PC-3 (cell line): ENCODE measurements at regions not wholly inside any gene's neighbourhood (a gene's known extent, or its start where the extent isn't known, plus 50 kb on each side); places are given as distances from the start of the nearest gene placed in this dataset.

Source experiments
- ATAC-seq: fragments of 200-7000 bp; cut with Tn5 transposase; 2 replicates; pipeline ENCODE4 v1.9.1; 2020; ENCODE audit warnings: mild to moderate bottlenecking, moderate library complexity
- BruUV-seq: library from RNA; stranded (reverse); fragments of 400-500 nt; replicated peaks from 2 replicates; lab custom pipeline; 2021; lab: Mats Ljungman, UMichigan
- CTCF ChIA-PET: fragments of 300-600 bp; sonication (Branson Sonifier 250); formaldehyde crosslinking; loops from one replicate; lab custom pipeline; 2022; ENCODE audit warnings: antibody characterized with exemption; lab: Charles Lee
- POLR2A ChIA-PET: fragments of 300-600 bp; sonication (Branson Sonifier 250); formaldehyde crosslinking; loops from one replicate; lab custom pipeline; 2022; ENCODE audit warnings: antibody characterized with exemption; ENCODE audit not compliant: unreplicated experiment; lab: Charles Lee
- DNase-seq: peaks from one replicate; pipeline ENCODE4 v3.0.0-alpha.2; 2015
- H2AFZ ChIP-seq: fragments of 300-600 bp; sonication (generic); 2 replicates; pipeline ENCODE4 v1.6.0; 2016; ENCODE audit warnings: antibody characterized with exemption, low read length
- H3F3A ChIP-seq: fragments of 300-600 bp; sonication (generic); one replicate; pipeline ENCODE4 v1.6.0; 2017; ENCODE audit warnings: antibody characterized with exemption, low read length, control low read depth, mild to moderate bottlenecking; ENCODE audit not compliant: unreplicated experiment
- H3K27ac ChIP-seq: fragments of 300-600 bp; sonication (generic); 2 replicates; pipeline ENCODE4 v1.5.1; 2016; ENCODE audit warnings: mild to moderate bottlenecking, low read length
- H3K27me3 ChIP-seq: fragments of 300-600 bp; sonication (generic); 2 replicates; pipeline ENCODE4 v1.6.1; 2016; ENCODE audit warnings: low read length, mixed read lengths
- H3K36me3 ChIP-seq: fragments of 300-600 bp; sonication (generic); 2 replicates; pipeline ENCODE4 v1.6.1; 2016; ENCODE audit warnings: low read depth, mixed run types, low read length, mixed read lengths
- H3K4me1 ChIP-seq: fragments of 300-600 bp; sonication (generic); 2 replicates; pipeline ENCODE4 v1.5.1; 2016; ENCODE audit warnings: low read length; ENCODE audit not compliant: insufficient read depth
- H3K4me2 ChIP-seq: fragments of 300-600 bp; sonication (generic); 2 replicates; pipeline ENCODE4 v1.6.0; 2016; ENCODE audit warnings: low read length
- H3K4me3 ChIP-seq: fragments of 300-600 bp; sonication (generic); 2 replicates; pipeline ENCODE4 v1.5.1; 2016; ENCODE audit warnings: mild to moderate bottlenecking, low read length, mixed read lengths
- H3K79me2 ChIP-seq: fragments of 300-600 bp; sonication (generic); 2 replicates; pipeline ENCODE4 v1.6.1; 2017; ENCODE audit warnings: low read length, mixed read lengths
- H3K9ac ChIP-seq: fragments of 300-600 bp; sonication (generic); 2 replicates; pipeline ENCODE4 v1.6.0; 2016; ENCODE audit warnings: mild to moderate bottlenecking, low read length
- H3K9me2 ChIP-seq: fragments of 300-600 bp; sonication (generic); replicated peaks from 2 replicates; pipeline ENCODE4 v1.6.1; 2016; ENCODE audit warnings: mixed run types, low read length, mixed read lengths
- H3K9me3 ChIP-seq: fragments of 300-600 bp; sonication (generic); 2 replicates; pipeline ENCODE4 v1.6.1; 2016; ENCODE audit warnings: low read length, mixed read lengths
- H4K20me1 ChIP-seq: fragments of 300-600 bp; sonication (generic); 2 replicates; pipeline ENCODE4 v1.6.1; 2016; ENCODE audit warnings: low read length, mixed read lengths
- EZH2 ChIP-seq: fragments of 300-600 bp; sonication (generic); IDR thresholded peaks from one replicate; pipeline ENCODE4 v1.6.1; 2017; ENCODE audit warnings: antibody characterized with exemption, mild to moderate bottlenecking, low read length; ENCODE audit not compliant: unreplicated experiment
- EZH2phosphoT487 ChIP-seq: fragments of 300-600 bp; sonication (generic); IDR thresholded peaks from 2 replicates; pipeline ENCODE4 v1.6.1; 2018; ENCODE audit warnings: mild to moderate bottlenecking, antibody characterized with exemption, low read length, borderline replicate concordance
- intact Hi-C: fragments of 100-400 bp; cut with micrococcal nuclease; formaldehyde crosslinking; loops from 2 replicates; pipeline ENCODE4 v1.9.0; 2023
- TF ChIP-seq, protein P1 (sequence below): fragments of 300-600 bp; sonication (generic); conservative IDR thresholded peaks from 2 replicates; pipeline ENCODE4 v1.5.1; 2017; ENCODE audit warnings: antibody characterized with exemption, low read depth, mild to moderate bottlenecking, low read length

GRCh38 chr4:22299678-22300077 is 216.2 kb downstream of the ADGRA3 start:
- intact Hi-C loops = no loop called here
- Histone ChIP-seq H3K36me3 (no peaks in the 10 kb centered on the region), H3K79me2 (no peaks in the 10 kb centered on the region), H4K20me1 (no peaks in the 10 kb centered on the region), H3K9ac (no peak overlapping the region), H3K9me3 (no peaks in the 10 kb centered on the region), H2AFZ (no peak overlapping the region), H3K4me2 (no peak overlapping the region), H3K4me3 (no peak overlapping the region), H3K9me2 (no peaks in the 10 kb centered on the region), H3F3A (no peaks in the 10 kb centered on the region), H3K27ac (no peak overlapping the region), H3K4me1 (no peaks in the 10 kb centered on the region), H3K27me3 (no peaks in the 10 kb centered on the region)
- TF ChIP-seq EZH2 = no peak
- TF ChIP-seq, protein P1, sequence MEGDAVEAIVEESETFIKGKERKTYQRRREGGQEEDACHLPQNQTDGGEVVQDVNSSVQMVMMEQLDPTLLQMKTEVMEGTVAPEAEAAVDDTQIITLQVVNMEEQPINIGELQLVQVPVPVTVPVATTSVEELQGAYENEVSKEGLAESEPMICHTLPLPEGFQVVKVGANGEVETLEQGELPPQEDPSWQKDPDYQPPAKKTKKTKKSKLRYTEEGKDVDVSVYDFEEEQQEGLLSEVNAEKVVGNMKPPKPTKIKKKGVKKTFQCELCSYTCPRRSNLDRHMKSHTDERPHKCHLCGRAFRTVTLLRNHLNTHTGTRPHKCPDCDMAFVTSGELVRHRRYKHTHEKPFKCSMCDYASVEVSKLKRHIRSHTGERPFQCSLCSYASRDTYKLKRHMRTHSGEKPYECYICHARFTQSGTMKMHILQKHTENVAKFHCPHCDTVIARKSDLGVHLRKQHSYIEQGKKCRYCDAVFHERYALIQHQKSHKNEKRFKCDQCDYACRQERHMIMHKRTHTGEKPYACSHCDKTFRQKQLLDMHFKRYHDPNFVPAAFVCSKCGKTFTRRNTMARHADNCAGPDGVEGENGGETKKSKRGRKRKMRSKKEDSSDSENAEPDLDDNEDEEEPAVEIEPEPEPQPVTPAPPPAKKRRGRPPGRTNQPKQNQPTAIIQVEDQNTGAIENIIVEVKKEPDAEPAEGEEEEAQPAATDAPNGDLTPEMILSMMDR = no peak
- TF ChIP-seq EZH2phosphoT487 = no peak
- POLR2A ChIA-PET = no interaction called here
- no peak for DNase-seq
- no TSS peak for BruUV-seq
- CTCF ChIA-PET = no interaction called here
- no peak for ATAC-seq

- ATAC-seq = no peak
- BruUV-seq = no TSS peak
- Histone ChIP-seq H4K20me1 (no peaks in the 10 kb centered on the region), H3K9ac (no peak overlapping the region), H3F3A (no peaks in the 10 kb centered on the region), H2AFZ (no peak overlapping the region), H3K9me3 (no peaks in the 10 kb centered on the region), H3K4me2 (no peak overlapping the region), H3K4me1 (no peaks in the 10 kb centered on the region), H3K27ac (no peak overlapping the region), H3K27me3 (no peaks in the 10 kb centered on the region), H3K79me2 (no peaks in the 10 kb centered on the region), H3K9me2 (no peaks in the 10 kb centered on the region), H3K4me3 (no peak overlapping the region), H3K36me3 (no peaks in the 10 kb centered on the region)
- intact Hi-C loops = no loop called here
- no peak for DNase-seq
- ChIA-PET CTCF (no interaction called here), POLR2A (no interaction called here)
- TF ChIP-seq EZH2 (no peak), EZH2phosphoT487 (no peak)
- TF ChIP-seq, protein P1 = no peak
Measured at GRCh38 chr4:22287631-22288030, 228.2 kb downstream of the ADGRA3 start.

- ChIA-PET CTCF (no interaction called here), POLR2A (no interaction called here)
- TF ChIP-seq, protein P1 = no peak
- no peak for TF ChIP-seq EZH2phosphoT487
- no peak for TF ChIP-seq EZH2
- H3K4me2 ChIP-seq = no peak overlapping the region
- no peaks in the 10 kb centered on the region for H3F3A ChIP-seq
- no peaks in the 10 kb centered on the region for H4K20me1 ChIP-seq
- no peaks in the 10 kb centered on the region for H3K9me2 ChIP-seq
- intact Hi-C loops = no loop called here
- no peaks in the 10 kb centered on the region for H3K79me2 ChIP-seq
- no TSS peak for BruUV-seq
- DNase-seq (peak; percentile 12), ATAC-seq (no peak)
- H3K27me3 ChIP-seq = no peaks in the 10 kb centered on the region
- H3K27ac ChIP-seq = no peak overlapping the region
- no peak overlapping the region for H3K4me3 ChIP-seq
- no peak overlapping the region for H2AFZ ChIP-seq
- H3K36me3 ChIP-seq = no peaks in the 10 kb centered on the region
- no peaks in the 10 kb centered on the region for H3K9me3 ChIP-seq
- no peak overlapping the region for H3K9ac ChIP-seq
- H3K4me1 ChIP-seq = no peaks in the 10 kb centered on the region; the same call in 1 of the 2 replicates
Measured at GRCh38 chr4:22268350-22269025, 247.4 kb downstream of the ADGRA3 start.
